ENCODE measurements at regions not wholly inside any gene's neighbourhood (a gene's known extent, or its start where the extent isn't known, plus 50 kb on each side); places are given as distances from the start of the nearest gene placed in this dataset.
"Not testable (repeated sequence)": the region's sequence is repeated elsewhere in the genome, so short reads cannot be mapped to it uniquely, and the experiment has no call there.

DNA sequence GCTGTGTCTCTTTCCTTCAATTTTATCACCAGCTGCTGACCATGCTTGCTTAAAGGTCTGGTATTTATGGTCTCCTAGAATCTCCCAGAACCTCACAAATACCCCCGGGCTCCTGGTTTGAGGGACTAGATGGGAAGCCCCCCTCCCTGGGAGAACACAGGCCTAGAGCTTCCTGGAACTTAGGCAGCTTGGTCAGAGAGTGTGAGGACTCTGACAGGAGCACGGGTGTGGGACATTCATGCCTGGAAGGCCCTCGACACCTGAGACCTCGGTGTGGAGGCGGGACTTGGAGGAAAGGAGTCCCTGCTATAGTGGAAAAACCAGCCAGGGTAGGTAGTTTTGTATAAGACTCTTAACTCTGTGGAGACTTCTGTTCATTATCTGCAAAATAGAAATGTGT lies 211.5 kb upstream of the PLGLB2 start:
- not testable (repeated sequence) for TF ChIP-seq POLR2A (IDR thresholded peaks at IDR 0.05; ENCODE audit: low read length); CTCF (IDR thresholded peaks at IDR 0.05); RAD21 (conservative IDR thresholded peaks at IDR 0.05 in 1 of 2, IDR thresholded peaks at IDR 0.05 in 1 of 2); EP300 (IDR thresholded peaks at IDR 0.05); CEBPB (IDR thresholded peaks at IDR 0.05); FOSL2 (IDR thresholded peaks at IDR 0.05); FOSL2 (CRISPR knock-in tag; IDR thresholded peaks at IDR 0.05); HMGXB4 (CRISPR knock-in tag; IDR thresholded peaks at IDR 0.05; ENCODE audit: borderline replicate concordance); ZC3H11A (IDR thresholded peaks at IDR 0.05); MYC (IDR thresholded peaks at IDR 0.05; ENCODE audit: borderline replicate concordance, low read length)
- TF ChIP-seq, protein P1, sequence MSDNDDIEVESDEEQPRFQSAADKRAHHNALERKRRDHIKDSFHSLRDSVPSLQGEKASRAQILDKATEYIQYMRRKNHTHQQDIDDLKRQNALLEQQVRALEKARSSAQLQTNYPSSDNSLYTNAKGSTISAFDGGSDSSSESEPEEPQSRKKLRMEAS (IDR thresholded peaks at IDR 0.05), result not testable (repeated sequence)
